ENCODE measurements at regions not wholly inside any gene's neighbourhood (a gene's known extent, or its start where the extent isn't known, plus 50 kb on each side); places are given as distances from the start of the nearest gene placed in this dataset.

DNA sequence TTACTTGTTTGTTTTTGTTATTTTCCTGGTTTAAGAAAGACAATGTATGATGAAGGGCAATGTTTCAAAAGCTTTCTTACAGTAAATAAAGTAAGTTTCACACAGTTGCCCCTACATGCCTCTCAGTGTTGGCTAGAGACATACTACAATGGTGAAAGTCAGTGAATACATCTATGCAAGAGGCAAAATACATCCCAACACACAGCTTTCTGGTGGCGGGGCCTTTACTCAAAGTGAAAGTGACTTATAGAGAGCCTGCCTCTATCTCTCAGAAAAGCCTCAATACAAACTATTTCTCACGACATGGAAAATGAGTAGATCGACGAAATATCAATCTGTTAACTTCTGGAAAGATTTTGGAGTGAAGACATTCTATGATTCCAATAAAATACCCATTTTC, 122.3 kb downstream of the SLC30A10 start:
- ATAC-seq: no peak
- TF ChIP-seq ZNF565 (CRISPR knock-in tag; conservative IDR thresholded peaks at IDR 0.05; ENCODE audit: low read depth): no peak
- no peak for TF ChIP-seq ISL1 (CRISPR knock-in tag; IDR thresholded peaks at IDR 0.05)
- TF ChIP-seq, protein P1, sequence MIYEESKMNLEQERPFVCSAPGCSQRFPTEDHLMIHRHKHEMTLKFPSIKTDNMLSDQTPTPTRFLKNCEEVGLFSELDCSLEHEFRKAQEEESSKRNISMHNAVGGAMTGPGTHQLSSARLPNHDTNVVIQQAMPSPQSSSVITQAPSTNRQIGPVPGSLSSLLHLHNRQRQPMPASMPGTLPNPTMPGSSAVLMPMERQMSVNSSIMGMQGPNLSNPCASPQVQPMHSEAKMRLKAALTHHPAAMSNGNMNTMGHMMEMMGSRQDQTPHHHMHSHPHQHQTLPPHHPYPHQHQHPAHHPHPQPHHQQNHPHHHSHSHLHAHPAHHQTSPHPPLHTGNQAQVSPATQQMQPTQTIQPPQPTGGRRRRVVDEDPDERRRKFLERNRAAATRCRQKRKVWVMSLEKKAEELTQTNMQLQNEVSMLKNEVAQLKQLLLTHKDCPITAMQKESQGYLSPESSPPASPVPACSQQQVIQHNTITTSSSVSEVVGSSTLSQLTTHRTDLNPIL (CRISPR knock-in tag; IDR thresholded peaks at IDR 0.05; ENCODE audit: low read depth): no peak
- TF ChIP-seq ZFP3 (CRISPR knock-in tag; IDR thresholded peaks at IDR 0.05): no peak
- no peak for TF ChIP-seq TOX (CRISPR knock-in tag; IDR thresholded peaks at IDR 0.05; ENCODE audit: borderline replicate concordance)
- no peak for TF ChIP-seq ZC3H10 (CRISPR knock-in tag; IDR thresholded peaks at IDR 0.05)
- no peak for TF ChIP-seq SNAI2 (CRISPR knock-in tag; IDR thresholded peaks at IDR 0.05)
- TF ChIP-seq OSR1 (CRISPR knock-in tag; IDR thresholded peaks at IDR 0.05): no peak
- no peak for TF ChIP-seq ESRRG (CRISPR knock-in tag; IDR thresholded peaks at IDR 0.05)
- TF ChIP-seq PATZ1 (CRISPR knock-in tag; IDR thresholded peaks at IDR 0.05; ENCODE audit: borderline replicate concordance): no peak
- TF ChIP-seq ZNF70 (CRISPR knock-in tag; IDR thresholded peaks at IDR 0.05): no peak
- no peak for TF ChIP-seq TSHZ2 (CRISPR knock-in tag; IDR thresholded peaks at IDR 0.05)
- TF ChIP-seq ZNF8 (CRISPR knock-in tag; IDR thresholded peaks at IDR 0.05): no peak
- TF ChIP-seq ZFP30 (CRISPR knock-in tag; IDR thresholded peaks at IDR 0.05): no peak
- no peak for TF ChIP-seq POU6F1 (CRISPR knock-in tag; IDR thresholded peaks at IDR 0.05; ENCODE audit: borderline replicate concordance, low read depth)
- TF ChIP-seq BACH2 (CRISPR knock-in tag; IDR thresholded peaks at IDR 0.05; ENCODE audit: borderline replicate concordance): no peak
- TF ChIP-seq RARB (CRISPR knock-in tag; IDR thresholded peaks at IDR 0.05): no peak
- TF ChIP-seq, protein P2, sequence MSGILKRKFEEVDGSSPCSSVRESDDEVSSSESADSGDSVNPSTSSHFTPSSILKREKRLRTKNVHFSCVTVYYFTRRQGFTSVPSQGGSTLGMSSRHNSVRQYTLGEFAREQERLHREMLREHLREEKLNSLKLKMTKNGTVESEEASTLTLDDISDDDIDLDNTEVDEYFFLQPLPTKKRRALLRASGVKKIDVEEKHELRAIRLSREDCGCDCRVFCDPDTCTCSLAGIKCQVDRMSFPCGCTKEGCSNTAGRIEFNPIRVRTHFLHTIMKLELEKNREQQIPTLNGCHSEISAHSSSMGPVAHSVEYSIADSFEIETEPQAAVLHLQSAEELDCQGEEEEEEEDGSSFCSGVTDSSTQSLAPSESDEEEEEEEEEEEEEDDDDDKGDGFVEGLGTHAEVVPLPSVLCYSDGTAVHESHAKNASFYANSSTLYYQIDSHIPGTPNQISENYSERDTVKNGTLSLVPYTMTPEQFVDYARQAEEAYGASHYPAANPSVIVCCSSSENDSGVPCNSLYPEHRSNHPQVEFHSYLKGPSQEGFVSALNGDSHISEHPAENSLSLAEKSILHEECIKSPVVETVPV (CRISPR knock-in tag; IDR thresholded peaks at IDR 0.05): no peak

DNA sequence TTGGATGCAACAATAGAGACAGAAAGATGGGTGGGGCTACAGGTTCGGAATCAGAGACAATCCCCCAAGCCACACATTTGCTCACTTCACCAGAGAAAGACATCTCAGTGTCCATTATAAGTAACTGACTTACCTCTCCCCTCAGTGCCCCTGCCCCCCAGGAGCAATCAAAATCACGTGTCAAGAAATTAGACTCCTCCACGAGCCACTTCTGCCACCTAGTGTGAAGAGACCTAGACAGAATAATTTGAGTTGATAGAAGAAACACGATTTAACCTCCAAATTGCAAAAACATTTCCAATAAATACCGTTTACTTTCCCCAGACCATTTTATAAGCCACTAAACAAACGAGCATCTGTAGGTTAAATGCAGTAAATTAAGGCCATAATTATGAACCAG, 123.2 kb downstream of the SLC30A10 start:
- TF ChIP-seq ZNF565 (CRISPR knock-in tag; conservative IDR thresholded peaks at IDR 0.05; ENCODE audit: low read depth) (no peak), BACH2 (CRISPR knock-in tag; IDR thresholded peaks at IDR 0.05; ENCODE audit: borderline replicate concordance) (no peak), TSHZ2 (CRISPR knock-in tag; IDR thresholded peaks at IDR 0.05) (no peak), SNAI2 (CRISPR knock-in tag; IDR thresholded peaks at IDR 0.05) (no peak), ZNF8 (CRISPR knock-in tag; IDR thresholded peaks at IDR 0.05) (no peak), ZC3H10 (CRISPR knock-in tag; IDR thresholded peaks at IDR 0.05) (no peak), ZNF70 (CRISPR knock-in tag; IDR thresholded peaks at IDR 0.05) (no peak)
- peak; percentile 31; the same call in 2 of the 3 replicates for ATAC-seq

All from SK-N-SH treated with all-trans-retinoic acid at 6 μM for 48 hours (cell line).